ENCODE measurements at regions not wholly inside any gene's neighbourhood (a gene's known extent, or its start where the extent isn't known, plus 50 kb on each side); places are given as distances from the start of the nearest gene placed in this dataset.

DNA sequence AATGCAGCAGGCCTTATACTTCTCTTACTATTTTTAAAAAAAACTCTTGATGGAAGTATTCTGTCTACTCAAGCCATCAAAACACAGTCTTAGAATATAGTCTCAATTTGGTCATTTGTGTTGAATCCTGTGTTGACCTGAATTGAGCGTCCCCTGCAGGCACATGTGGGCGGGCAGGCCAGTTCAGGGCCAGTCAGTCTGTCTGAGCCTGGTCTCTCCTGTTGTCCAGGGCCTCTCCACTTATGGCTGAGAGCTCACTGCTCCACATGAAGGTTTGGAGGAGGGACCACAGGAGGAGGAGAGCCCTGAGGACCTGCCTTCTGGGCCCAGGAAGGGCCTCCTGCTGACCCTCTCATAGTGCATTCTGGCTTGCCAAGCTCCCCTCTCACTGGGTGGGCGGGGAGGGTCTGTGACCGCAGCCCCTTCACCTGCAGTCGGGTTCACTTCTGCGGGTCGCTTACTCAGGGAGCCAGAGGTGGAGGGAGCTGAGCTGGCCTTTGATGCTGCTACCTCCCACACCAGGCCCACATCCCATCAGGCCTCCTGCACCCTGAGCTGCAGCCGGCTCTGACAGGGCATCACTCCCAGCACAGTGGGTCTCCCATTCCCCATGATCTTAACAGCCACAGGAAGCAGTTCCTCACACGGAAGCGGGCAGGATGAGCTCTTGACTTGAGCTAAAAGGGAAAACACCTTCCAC, 178.2 kb upstream of the S1PR3 start:
- no peak for DNase-seq
- H3K9ac ChIP-seq (ENCODE audit: low read length), result no peak overlapping the region
- H3K4me2 ChIP-seq (ENCODE audit: low read depth, low read length), result no peak overlapping the region
- no peaks in the 10 kb centered on the region for H3K36me3 ChIP-seq (replicated peaks; ENCODE audit: insufficient read depth, low read length)
- H3K79me2 ChIP-seq (ENCODE audit: low read length), result no peaks in the 10 kb centered on the region
- no peaks in the 10 kb centered on the region for H3K27me3 ChIP-seq (replicated peaks; ENCODE audit: insufficient read depth, low read length)
- H4K20me1 ChIP-seq (ENCODE audit: insufficient read depth, low read length), result no peaks in the 10 kb centered on the region
- no peak overlapping the region for H3K4me3 ChIP-seq (ENCODE audit: low read length)
- H2AFZ ChIP-seq (ENCODE audit: low read length), result no peak overlapping the region
- H3K9me2 ChIP-seq (replicated peaks; ENCODE audit: insufficient read depth, low read length), result no peaks in the 10 kb centered on the region
- no peak overlapping the region for H3K27ac ChIP-seq (ENCODE audit: low read length)
- H3K9me3 ChIP-seq (replicated peaks; ENCODE audit: insufficient read depth, low read length), result no peaks in the 10 kb centered on the region
- H3K4me1 ChIP-seq (ENCODE audit: low read length), result no peaks in the 10 kb centered on the region
- TF ChIP-seq EZH2 (optimal IDR thresholded peaks at IDR 0.05; ENCODE audit: low read depth, low read length) (no peak), EZH2phosphoT487 (IDR thresholded peaks at IDR 0.05; ENCODE audit: low read length) (no peak)
- TF ChIP-seq, protein P1, sequence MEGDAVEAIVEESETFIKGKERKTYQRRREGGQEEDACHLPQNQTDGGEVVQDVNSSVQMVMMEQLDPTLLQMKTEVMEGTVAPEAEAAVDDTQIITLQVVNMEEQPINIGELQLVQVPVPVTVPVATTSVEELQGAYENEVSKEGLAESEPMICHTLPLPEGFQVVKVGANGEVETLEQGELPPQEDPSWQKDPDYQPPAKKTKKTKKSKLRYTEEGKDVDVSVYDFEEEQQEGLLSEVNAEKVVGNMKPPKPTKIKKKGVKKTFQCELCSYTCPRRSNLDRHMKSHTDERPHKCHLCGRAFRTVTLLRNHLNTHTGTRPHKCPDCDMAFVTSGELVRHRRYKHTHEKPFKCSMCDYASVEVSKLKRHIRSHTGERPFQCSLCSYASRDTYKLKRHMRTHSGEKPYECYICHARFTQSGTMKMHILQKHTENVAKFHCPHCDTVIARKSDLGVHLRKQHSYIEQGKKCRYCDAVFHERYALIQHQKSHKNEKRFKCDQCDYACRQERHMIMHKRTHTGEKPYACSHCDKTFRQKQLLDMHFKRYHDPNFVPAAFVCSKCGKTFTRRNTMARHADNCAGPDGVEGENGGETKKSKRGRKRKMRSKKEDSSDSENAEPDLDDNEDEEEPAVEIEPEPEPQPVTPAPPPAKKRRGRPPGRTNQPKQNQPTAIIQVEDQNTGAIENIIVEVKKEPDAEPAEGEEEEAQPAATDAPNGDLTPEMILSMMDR (IDR thresholded peaks at IDR 0.05; ENCODE audit: low read length), result no peak
- no peaks in the 10 kb centered on the region for H3F3A ChIP-seq (ENCODE audit: insufficient read depth, low read length)

DNA sequence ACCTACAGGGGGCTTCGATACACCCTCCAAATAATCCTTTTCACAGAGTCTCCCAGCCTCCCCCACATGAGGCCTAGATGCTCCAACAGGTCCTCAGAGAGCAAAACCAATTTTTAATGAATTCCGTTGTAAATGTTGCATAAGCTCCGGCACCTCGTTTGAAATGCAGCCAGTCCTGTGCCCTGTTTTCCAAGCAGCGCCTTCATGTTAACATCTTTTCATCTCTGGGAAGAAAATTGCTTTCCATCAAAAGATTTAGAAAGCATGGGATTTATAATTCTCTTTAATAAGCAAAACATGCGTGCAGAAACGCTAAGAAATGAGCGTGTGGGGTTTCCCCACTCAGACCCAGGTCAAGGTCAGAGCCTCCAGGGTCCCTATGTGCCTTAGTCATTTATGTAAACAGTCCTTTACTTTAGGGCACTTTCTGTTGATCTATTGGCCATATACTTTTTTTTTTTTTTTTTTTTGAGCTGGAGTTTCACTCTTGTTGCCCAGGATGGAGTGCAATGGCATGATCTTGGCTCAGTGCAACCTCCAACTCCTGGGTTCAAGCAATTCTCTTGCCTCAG, 177.5 kb upstream of the S1PR3 start:
- Histone ChIP-seq H2AFZ (ENCODE audit: low read length) (no peak overlapping the region), H3K4me1 (ENCODE audit: low read length) (no peaks in the 10 kb centered on the region), H3K4me3 (ENCODE audit: low read length) (no peak overlapping the region), H3K79me2 (ENCODE audit: low read length) (no peaks in the 10 kb centered on the region), H3K27ac (ENCODE audit: low read length) (no peak overlapping the region), H3K9me3 (replicated peaks; ENCODE audit: insufficient read depth, low read length) (no peaks in the 10 kb centered on the region), H3K27me3 (replicated peaks; ENCODE audit: insufficient read depth, low read length) (no peaks in the 10 kb centered on the region), H3K9me2 (replicated peaks; ENCODE audit: insufficient read depth, low read length) (no peaks in the 10 kb centered on the region), H3K9ac (ENCODE audit: low read length) (no peak overlapping the region), H3K36me3 (replicated peaks; ENCODE audit: insufficient read depth, low read length) (no peaks in the 10 kb centered on the region), H3F3A (ENCODE audit: insufficient read depth, low read length) (no peaks in the 10 kb centered on the region), H3K4me2 (ENCODE audit: low read depth, low read length) (no peak overlapping the region), H4K20me1 (ENCODE audit: insufficient read depth, low read length) (no peaks in the 10 kb centered on the region)
- DNase-seq, result no peak
- TF ChIP-seq EZH2 (optimal IDR thresholded peaks at IDR 0.05; ENCODE audit: low read depth, low read length), result no peak
- no peak for TF ChIP-seq EZH2phosphoT487 (IDR thresholded peaks at IDR 0.05; ENCODE audit: low read length)
- TF ChIP-seq, protein P1 (IDR thresholded peaks at IDR 0.05; ENCODE audit: low read length), result no peak

DNA sequence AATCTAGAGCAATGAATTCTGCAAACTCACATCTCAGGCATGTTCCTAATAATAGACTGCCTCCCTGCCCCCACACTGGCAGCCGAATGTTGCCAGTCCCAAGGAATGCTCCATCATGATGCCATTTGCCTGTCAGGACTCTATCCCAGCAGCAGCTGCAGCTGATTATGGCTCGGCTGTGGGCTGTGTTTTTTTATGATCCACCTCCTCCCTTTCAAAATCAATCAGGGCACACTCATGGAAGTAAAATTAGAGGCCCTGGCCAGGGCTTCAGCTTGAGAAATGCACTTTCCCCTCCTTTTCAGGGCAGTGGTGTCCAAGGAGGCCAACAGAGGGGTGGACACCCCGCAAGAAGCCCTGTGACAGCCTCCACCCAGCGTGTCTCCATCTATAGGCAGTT, 176.7 kb upstream of the S1PR3 start:
- no peaks in the 10 kb centered on the region for H3K9me3 ChIP-seq (replicated peaks; ENCODE audit: insufficient read depth, low read length)
- DNase-seq, result no peak
- no peaks in the 10 kb centered on the region for H3F3A ChIP-seq (ENCODE audit: insufficient read depth, low read length)
- peaks cover under 1% of the 10 kb centered on the region for H3K4me1 ChIP-seq (ENCODE audit: low read length)
- H3K27ac ChIP-seq (ENCODE audit: low read length), result no peak overlapping the region
- no peak overlapping the region for H2AFZ ChIP-seq (ENCODE audit: low read length)
- H3K79me2 ChIP-seq (ENCODE audit: low read length), result no peaks in the 10 kb centered on the region
- no peaks in the 10 kb centered on the region for H3K36me3 ChIP-seq (replicated peaks; ENCODE audit: insufficient read depth, low read length)
- TF ChIP-seq, protein P1 (IDR thresholded peaks at IDR 0.05; ENCODE audit: low read length), result no peak
- TF ChIP-seq EZH2 (optimal IDR thresholded peaks at IDR 0.05; ENCODE audit: low read depth, low read length), result no peak
- TF ChIP-seq EZH2phosphoT487 (IDR thresholded peaks at IDR 0.05; ENCODE audit: low read length), result no peak
- H3K4me2 ChIP-seq (ENCODE audit: low read depth, low read length), result no peak overlapping the region
- no peaks in the 10 kb centered on the region for H3K27me3 ChIP-seq (replicated peaks; ENCODE audit: insufficient read depth, low read length)
- no peak overlapping the region for H3K9ac ChIP-seq (ENCODE audit: low read length)
- H3K4me3 ChIP-seq (ENCODE audit: low read length), result no peak overlapping the region
- H3K9me2 ChIP-seq (replicated peaks; ENCODE audit: insufficient read depth, low read length), result no peaks in the 10 kb centered on the region
- H4K20me1 ChIP-seq (ENCODE audit: insufficient read depth, low read length), result no peaks in the 10 kb centered on the region
